ENCODE measurements at regions not wholly inside any gene's neighbourhood (a gene's known extent, or its start where the extent isn't known, plus 50 kb on each side); places are given as distances from the start of the nearest gene placed in this dataset.
A peak's percentile ranks its signal among the peaks of the same experiment; 100 is the strongest.
"Not testable (repeated sequence)": the region's sequence is repeated elsewhere in the genome, so short reads cannot be mapped to it uniquely, and the experiment has no call there.

- no peak for DNase-seq
Observed at GRCh38 chr3:117011687-117012250, 302.2 kb downstream of the TUSC7 start.

- peak in 1 of 2 experiments; percentile 1 for DNase-seq
Observed at GRCh38 chr3:117016378-117016777, 306.8 kb downstream of the TUSC7 start.

GRCh38 chr3:117017135-117017894 lies 307.7 kb downstream of the TUSC7 start:
- DNase-seq, result no peak

GRCh38 chr3:117018655-117019054 lies 309.1 kb downstream of the TUSC7 start:
- DNase-seq, result no peak

- DNase-seq, result peak in 1 of 2 experiments; percentile 4
Observed at GRCh38 chr3:117019082-117019713, 309.6 kb downstream of the TUSC7 start.

GRCh38 chr3:117026401-117026800 lies 316.8 kb downstream of the TUSC7 start:
- no peak for DNase-seq

GRCh38 chr3:117035745-117036144 lies 326.2 kb downstream of the TUSC7 start:
- DNase-seq, result no peak

- no peak for DNase-seq
Observed at GRCh38 chr3:117036259-117036799, 326.8 kb downstream of the TUSC7 start.

GRCh38 chr3:117045143-117045542 lies 335.6 kb downstream of the TUSC7 start:
- DNase-seq, result no peak

- no peak for DNase-seq
Observed at GRCh38 chr3:117047951-117048705, 338.5 kb downstream of the TUSC7 start.

- DNase-seq, result no peak
Observed at GRCh38 chr3:117052395-117052794, 342.8 kb downstream of the TUSC7 start.

GRCh38 chr3:117054556-117054955 lies 345.0 kb downstream of the TUSC7 start:
- DNase-seq, result no peak

GRCh38 chr3:117056946-117057345 lies 347.4 kb downstream of the TUSC7 start:
- not testable (repeated sequence) for DNase-seq

- peak in 1 of 2 experiments; percentile 41 for DNase-seq
Observed at GRCh38 chr3:117059067-117059955, 349.7 kb downstream of the TUSC7 start.

GRCh38 chr3:117059956-117060270 lies 350.3 kb downstream of the TUSC7 start:
- no peak for DNase-seq

GRCh38 chr3:117063930-117064329 lies 354.4 kb downstream of the TUSC7 start:
- DNase-seq, result no peak

- DNase-seq, result no peak
Observed at GRCh38 chr3:117068301-117068700, 358.7 kb downstream of the TUSC7 start.

GRCh38 chr3:117074826-117075225 lies 365.2 kb downstream of the TUSC7 start:
- no peak for DNase-seq

- DNase-seq, result no peak
Observed at GRCh38 chr3:117079997-117080396, 370.4 kb downstream of the TUSC7 start.

GRCh38 chr3:117080872-117081271 lies 371.3 kb downstream of the TUSC7 start:
- DNase-seq, result no peak

- no peak for DNase-seq
Observed at GRCh38 chr3:117084277-117084676, 374.7 kb downstream of the TUSC7 start.

GRCh38 chr3:117084739-117085270 lies 375.2 kb downstream of the TUSC7 start:
- DNase-seq, result no peak

Measured in SW 1271 (cell line).